B cell (primary cell): ENCODE measurements at regions not wholly inside any gene's neighbourhood (a gene's known extent, or its start where the extent isn't known, plus 50 kb on each side); places are given as distances from the start of the nearest gene placed in this dataset.

Experiments
- ATAC-seq: fragments of 200-7000 bp; cut with Tn5 transposase; one replicate; pipeline ENCODE4 v1.10.0; 2021; ENCODE audit warnings: low read depth, mild to moderate bottlenecking, moderate number of reproducible peaks, moderate library complexity
- CTCF ChIA-PET: fragments of 350-600 bp; sonication (Branson Sonifier 250); formaldehyde crosslinking; loops from one replicate; lab custom pipeline; 2021; ENCODE audit warnings: antibody characterized with exemption, inconsistent platforms; lab: Charles Lee
- POLR2A ChIA-PET: fragments of 350-600 bp; sonication (Branson Sonifier 250); formaldehyde crosslinking; loops from one replicate; lab custom pipeline; 2021; ENCODE audit warnings: antibody characterized with exemption; lab: Charles Lee
- DNase-seq: peaks from one replicate; pipeline ENCODE4 v3.0.0; 2013
- H2AFZ ChIP-seq: 2 replicates; pipeline ENCODE4 v1.6.1; 2012; ENCODE audit warnings: mild to moderate bottlenecking, low read depth, low read length; ENCODE audit not compliant: insufficient read depth, poor library complexity, severe bottlenecking
- H3K27ac ChIP-seq, 2 donors: 1 replicate in 1 of 2; 2 replicates in 1 of 2; pipeline ENCODE4 v1.5.1; 2012 to 2013; ENCODE audit warnings: low read length in 2 of 2, mild to moderate bottlenecking in 2 of 2, moderate library complexity in 1 of 2
- H3K27me3 ChIP-seq, 4 experiments: fragments of 200-600 bp in 1 of 4; sonication (generic) in 1 of 4; replicated peaks in 1 of 4; 1 replicate in 2 of 4; 2 replicates in 2 of 4; pipeline versions ENCODE4 v1.6.1 to v1.7.0; 2013 to 2016; ENCODE audit warnings: low read length in 3 of 4, mild to moderate bottlenecking in 2 of 4, mixed read lengths in 1 of 4, moderate library complexity in 1 of 4; ENCODE audit not compliant: insufficient read depth in 4 of 4, control insufficient read depth in 3 of 4; ENCODE audit errors: control extremely low read depth in 1 of 4
- H3K36me3 ChIP-seq, 2 experiments: replicated peaks in 1 of 2; 1 replicate in 1 of 2; 2 replicates in 1 of 2; pipeline versions ENCODE4 v1.6.1 to v1.7.1; 2013; ENCODE audit warnings: low read length in 1 of 2; ENCODE audit not compliant: insufficient read depth in 2 of 2, control insufficient read depth in 1 of 2; ENCODE audit errors: control extremely low read depth in 1 of 2, extremely low read depth in 1 of 2
- H3K4me1 ChIP-seq, 2 donors: fragments of 200-600 bp in 1 of 2; sonication (generic) in 1 of 2; 1 replicate in 1 of 2; 2 replicates in 1 of 2; pipeline versions ENCODE4 v1.5.1 to v1.6.1; 2013 to 2017; ENCODE audit warnings: low read length in 2 of 2; ENCODE audit not compliant: control insufficient read depth in 2 of 2, insufficient read depth in 2 of 2
- H3K4me2 ChIP-seq: replicated peaks from 2 replicates; pipeline ENCODE3; 2012; ENCODE audit warnings: mild to moderate bottlenecking, low read depth, low read length; ENCODE audit not compliant: poor library complexity, severe bottlenecking
- H3K4me3 ChIP-seq, 5 experiments: fragments of 200-600 bp in 1 of 5; sonication (generic) in 1 of 5; 1 replicate in 3 of 5; 2 replicates in 2 of 5; pipeline versions ENCODE4 v1.5.1 to v1.7.0; 2011 to 2016; ENCODE audit warnings: low read length in 4 of 5, mild to moderate bottlenecking in 4 of 5, low read depth in 2 of 5, control low read depth in 1 of 5, moderate library complexity in 1 of 5; ENCODE audit not compliant: insufficient read depth in 1 of 5; ENCODE audit errors: control extremely low read depth in 1 of 5, extremely low read depth in 1 of 5
- H3K79me2 ChIP-seq: fragments of 200-600 bp; sonication (generic); one replicate; pipeline ENCODE4 v1.6.0; 2016; ENCODE audit warnings: low read length; ENCODE audit not compliant: control insufficient read depth, insufficient read depth
- H3K9ac ChIP-seq: fragments of 200-600 bp; sonication (generic); 2 replicates; pipeline ENCODE4 v1.6.1; 2017; ENCODE audit warnings: mild to moderate bottlenecking, low read length, moderate library complexity
- H3K9me3 ChIP-seq, 3 donors: one replicate each; pipeline versions ENCODE4 v1.6.1 to v1.7.1; 2013; ENCODE audit warnings: low read length in 2 of 3; ENCODE audit not compliant: control insufficient read depth in 2 of 3, insufficient read depth in 1 of 3; ENCODE audit errors: control extremely low read depth in 1 of 3
- H4K20me1 ChIP-seq: 2 replicates; pipeline ENCODE4 v1.6.0; 2012; ENCODE audit warnings: mild to moderate bottlenecking, low read length; ENCODE audit not compliant: insufficient read depth, control insufficient read depth, poor library complexity, severe bottlenecking
- H3K27ac Mint-ChIP-seq: one replicate; pipeline ENCODE4 v1.8.0; 2021; ENCODE audit warnings: mixed read lengths
- H3K27me3 Mint-ChIP-seq: one replicate; pipeline ENCODE4 v1.8.0; 2021; ENCODE audit warnings: mixed read lengths
- H3K4me1 Mint-ChIP-seq: one replicate; pipeline ENCODE4 v1.8.0; 2021; ENCODE audit warnings: mixed read lengths
- H3K4me3 Mint-ChIP-seq: one replicate; pipeline ENCODE4 v1.8.0; 2021; ENCODE audit warnings: mixed read lengths
- H3K9me3 Mint-ChIP-seq: one replicate; pipeline ENCODE4 v1.8.0; 2022; ENCODE audit warnings: mixed read lengths; ENCODE audit not compliant: insufficient read depth
- EZH2 ChIP-seq: IDR thresholded peaks from 2 replicates; pipeline ENCODE4 v1.6.1; 2012; ENCODE audit warnings: borderline replicate concordance, low read depth, mild to moderate bottlenecking, moderate library complexity, low read length; ENCODE audit not compliant: insufficient read depth, poor library complexity, severe bottlenecking
- WGBS: methylation state at CpG from one replicate; pipeline ENCODE4 v1.1.5; 2013; ENCODE audit warnings: missing lambda C conversion rate; ENCODE audit not compliant: insufficient coverage; 5-methylcytosine and 5-hydroxymethylcytosine counted together
- intact Hi-C: fragments of 100-400 bp; cut with micrococcal nuclease; formaldehyde crosslinking; loops from one replicate; pipeline ENCODE4 v1.10.0; 2022
- TF ChIP-seq, protein P1 (sequence below): fragments of 200-600 bp; IDR thresholded peaks from one replicate; pipeline ENCODE4 v1.8.0; 2022; ENCODE audit warnings: antibody characterized with exemption, mild to moderate bottlenecking

GRCh38 chr20:41892031-41892430, 273.9 kb upstream of the CHD6 start:
- H3K4me3 ChIP-seq = no peak overlapping the region
- Mint-ChIP-seq H3K27me3 (peaks cover 4% of the 10 kb centered on the region), H3K9me3 (no peaks in the 10 kb centered on the region), H3K4me1 (no peaks in the 10 kb centered on the region), H3K4me3 (no peak overlapping the region), H3K27ac (no peak overlapping the region)
- intact Hi-C loops = no loop called here
- ChIA-PET POLR2A (no interaction called here), CTCF (no interaction called here)
- DNase-seq (no peak), ATAC-seq (no peak)
- H3K4me1 ChIP-seq = no peaks in the 10 kb centered on the region
- H2AFZ ChIP-seq = no peak overlapping the region
- H3K79me2 ChIP-seq = no peaks in the 10 kb centered on the region
- TF ChIP-seq EZH2 = no peak
- TF ChIP-seq, protein P1, sequence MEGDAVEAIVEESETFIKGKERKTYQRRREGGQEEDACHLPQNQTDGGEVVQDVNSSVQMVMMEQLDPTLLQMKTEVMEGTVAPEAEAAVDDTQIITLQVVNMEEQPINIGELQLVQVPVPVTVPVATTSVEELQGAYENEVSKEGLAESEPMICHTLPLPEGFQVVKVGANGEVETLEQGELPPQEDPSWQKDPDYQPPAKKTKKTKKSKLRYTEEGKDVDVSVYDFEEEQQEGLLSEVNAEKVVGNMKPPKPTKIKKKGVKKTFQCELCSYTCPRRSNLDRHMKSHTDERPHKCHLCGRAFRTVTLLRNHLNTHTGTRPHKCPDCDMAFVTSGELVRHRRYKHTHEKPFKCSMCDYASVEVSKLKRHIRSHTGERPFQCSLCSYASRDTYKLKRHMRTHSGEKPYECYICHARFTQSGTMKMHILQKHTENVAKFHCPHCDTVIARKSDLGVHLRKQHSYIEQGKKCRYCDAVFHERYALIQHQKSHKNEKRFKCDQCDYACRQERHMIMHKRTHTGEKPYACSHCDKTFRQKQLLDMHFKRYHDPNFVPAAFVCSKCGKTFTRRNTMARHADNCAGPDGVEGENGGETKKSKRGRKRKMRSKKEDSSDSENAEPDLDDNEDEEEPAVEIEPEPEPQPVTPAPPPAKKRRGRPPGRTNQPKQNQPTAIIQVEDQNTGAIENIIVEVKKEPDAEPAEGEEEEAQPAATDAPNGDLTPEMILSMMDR = no peak
- no peak overlapping the region for H3K9ac ChIP-seq
- peaks cover 0 to 5% (median 0%) of the 10 kb centered on the region in 4 experiments for H3K27me3 ChIP-seq
- no peak overlapping the region for H3K4me2 ChIP-seq
- peaks cover 0 to 3% (median 0%) of the 10 kb centered on the region in 3 donors for H3K9me3 ChIP-seq
- H4K20me1 ChIP-seq = no peaks in the 10 kb centered on the region
- no peak overlapping the region for H3K27ac ChIP-seq
- no peaks in the 10 kb centered on the region for H3K36me3 ChIP-seq
- 89% methylated on average over 4 of the region's 5 CpGs for WGBS

GRCh38 chr20:41889844-41890224, 271.7 kb upstream of the CHD6 start:
- H3K27ac ChIP-seq = no peak overlapping the region
- H3K4me2 ChIP-seq = no peak overlapping the region
- H2AFZ ChIP-seq = no peak overlapping the region
- H3K9me3 ChIP-seq = peaks cover 0 to 3% (median 0%) of the 10 kb centered on the region in 3 donors
- WGBS = 61% methylated on average over 3 of the region's 4 CpGs
- no peaks in the 10 kb centered on the region for H3K36me3 ChIP-seq
- no peaks in the 10 kb centered on the region for H3K27me3 ChIP-seq
- H4K20me1 ChIP-seq = no peaks in the 10 kb centered on the region
- H3K9ac ChIP-seq = no peak overlapping the region
- intact Hi-C loops = no loop called here
- H3K79me2 ChIP-seq = no peaks in the 10 kb centered on the region
- Mint-ChIP-seq H3K4me3 (no peak overlapping the region), H3K27ac (no peak overlapping the region), H3K27me3 (peaks cover 4% of the 10 kb centered on the region), H3K9me3 (no peaks in the 10 kb centered on the region), H3K4me1 (no peaks in the 10 kb centered on the region)
- ChIA-PET CTCF (no interaction called here), POLR2A (no interaction called here)
- H3K4me1 ChIP-seq = no peaks in the 10 kb centered on the region
- no peak overlapping the region for H3K4me3 ChIP-seq
- TF ChIP-seq, protein P1 = no peak
- no peak for TF ChIP-seq EZH2
- DNase-seq (no peak), ATAC-seq (no peak)
